ENCODE measurements at regions not wholly inside any gene's neighbourhood (a gene's known extent, or its start where the extent isn't known, plus 50 kb on each side); places are given as distances from the start of the nearest gene placed in this dataset.
"Not testable (repeated sequence)": the region's sequence is repeated elsewhere in the genome, so short reads cannot be mapped to it uniquely, and the experiment has no call there.

DNA sequence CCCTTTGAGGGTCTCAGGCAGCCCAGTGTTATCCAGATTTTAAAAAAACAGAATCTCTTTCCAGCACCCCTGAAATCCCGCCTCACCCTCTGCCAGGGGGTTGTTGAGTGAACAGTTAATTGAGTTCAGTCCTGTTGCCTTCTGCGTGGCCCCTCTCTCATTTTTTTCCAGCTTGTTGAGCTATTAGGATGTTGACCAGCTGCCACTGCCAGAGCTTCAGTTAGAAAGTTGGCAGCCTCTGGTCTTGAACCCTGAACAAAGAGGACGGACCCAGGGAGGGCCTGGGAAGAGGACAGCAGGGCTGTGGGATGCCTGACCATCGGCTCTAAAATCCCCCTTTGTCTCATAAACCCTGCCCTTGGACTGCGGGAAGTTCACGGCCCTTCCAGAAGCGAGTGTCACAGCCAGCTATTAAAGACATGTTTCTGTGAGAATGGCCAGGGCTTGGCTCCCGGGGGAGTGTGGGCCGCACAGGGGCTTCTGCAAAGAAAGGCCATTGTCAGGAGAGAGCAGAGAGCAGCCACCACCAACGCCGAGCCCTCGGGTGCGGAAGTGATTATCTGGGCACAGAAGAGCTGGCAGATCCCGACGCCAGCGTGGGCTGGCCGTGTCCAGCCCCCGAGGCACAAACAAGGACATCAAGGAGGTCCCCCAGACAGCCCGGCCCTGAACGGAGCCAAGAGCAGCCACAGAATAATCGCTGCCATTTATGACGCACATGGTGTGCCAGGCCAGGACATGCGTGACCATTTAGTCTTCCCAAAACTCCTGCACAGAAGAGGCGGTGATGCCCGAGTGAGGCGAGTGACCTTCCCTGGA, 189.0 kb downstream of the ANKRD60 start:
- no peak overlapping the region for H3K4me3 ChIP-seq (ENCODE audit: low read depth, low read length)
- no peak for DNase-seq (ENCODE audit: low read depth)
- no peak for TF ChIP-seq CTCF (IDR thresholded peaks at IDR 0.05; ENCODE audit: insufficient read depth, low read depth, low read length)

DNA sequence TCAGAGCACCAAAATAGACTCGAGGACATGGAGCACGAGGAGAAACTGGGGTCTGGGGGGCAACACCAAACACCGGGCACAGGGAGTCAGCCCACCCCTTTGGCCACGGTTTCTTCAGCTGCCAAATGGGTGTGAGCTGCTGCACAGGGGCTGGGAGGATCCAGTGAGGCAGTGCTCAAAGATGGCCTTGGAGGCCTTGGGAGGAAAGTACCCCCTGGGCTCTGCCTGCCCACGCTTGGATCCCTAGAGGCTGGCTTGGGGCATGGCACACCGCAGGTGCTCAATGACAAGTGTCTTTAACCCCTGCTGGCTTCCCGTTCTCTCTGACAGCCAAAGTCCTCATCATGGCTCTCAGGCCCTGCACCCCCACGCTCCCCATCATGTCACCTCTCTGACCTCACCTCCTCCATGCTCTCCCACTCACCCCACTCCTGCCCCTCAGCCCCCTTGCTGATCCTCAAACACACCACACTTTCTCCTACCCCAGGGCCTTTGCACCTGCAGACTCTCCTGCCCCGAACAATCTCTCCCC, 190.3 kb downstream of the ANKRD60 start:
- H3K4me3 ChIP-seq (ENCODE audit: low read depth, low read length), result no peak overlapping the region
- no peak for TF ChIP-seq CTCF (IDR thresholded peaks at IDR 0.05; ENCODE audit: insufficient read depth, low read depth, low read length)
- DNase-seq (ENCODE audit: low read depth), result no peak

DNA sequence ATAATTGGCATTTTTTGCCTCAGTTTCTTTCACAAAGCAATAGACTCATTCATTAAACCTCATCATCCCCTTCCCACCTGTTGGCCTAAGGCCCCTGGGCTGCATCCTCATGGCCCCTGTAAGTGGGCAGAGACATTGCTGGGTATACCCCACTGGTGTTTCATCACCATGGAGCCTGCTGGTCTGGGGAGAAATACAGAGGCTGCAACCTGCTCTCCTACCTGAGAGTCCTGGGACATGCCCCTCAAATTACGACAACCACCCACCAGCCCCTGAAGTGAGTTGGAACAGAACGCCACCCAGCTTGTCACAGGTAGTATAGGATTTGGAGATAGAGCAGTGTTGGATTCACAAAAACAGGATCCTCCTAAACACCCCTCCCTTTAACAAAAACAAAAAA, 190.8 kb downstream of the ANKRD60 start:
- DNase-seq (ENCODE audit: low read depth), result no peak
- no peak overlapping the region for H3K4me3 ChIP-seq (ENCODE audit: low read depth, low read length)
- TF ChIP-seq CTCF (IDR thresholded peaks at IDR 0.05; ENCODE audit: insufficient read depth, low read depth, low read length), result no peak

DNA sequence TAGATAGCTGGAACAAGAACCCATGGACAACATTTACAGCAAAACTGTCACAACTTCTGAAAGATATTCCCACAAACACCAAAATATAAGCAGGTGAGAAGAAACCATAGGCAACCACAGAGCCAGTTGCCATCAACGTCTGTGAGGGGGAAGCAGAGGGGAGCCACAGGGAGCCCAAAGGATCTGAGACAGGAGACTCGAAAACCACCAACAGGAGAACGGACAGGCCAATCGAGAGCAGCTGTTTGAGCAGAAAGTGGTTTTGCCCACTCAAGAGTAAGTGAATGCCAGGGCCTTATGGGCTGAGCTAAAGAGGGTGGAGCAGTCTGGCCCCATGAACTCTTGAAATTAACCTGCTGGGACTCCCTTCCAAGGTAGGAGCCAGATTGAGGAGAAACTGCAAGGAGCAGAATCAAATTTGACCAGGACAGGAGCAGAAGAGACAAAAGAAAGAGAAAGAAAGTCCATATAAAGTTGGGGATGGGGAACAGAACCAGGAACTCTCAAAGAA, 195.4 kb downstream of the ANKRD60 start:
- no peak for TF ChIP-seq CTCF (IDR thresholded peaks at IDR 0.05; ENCODE audit: insufficient read depth, low read depth, low read length)
- no peak for DNase-seq (ENCODE audit: low read depth)
- H3K4me3 ChIP-seq (ENCODE audit: low read depth, low read length), result no peak overlapping the region

GRCh38 chr20:58032599-58032998, 195.9 kb downstream of the ANKRD60 start:
- no peak for DNase-seq (ENCODE audit: low read depth)
- H3K4me3 ChIP-seq (ENCODE audit: low read depth, low read length), result no peak overlapping the region
- TF ChIP-seq CTCF (IDR thresholded peaks at IDR 0.05; ENCODE audit: insufficient read depth, low read depth, low read length), result no peak

- not testable (repeated sequence) for H3K4me3 ChIP-seq (ENCODE audit: low read depth, low read length)
These were observed 197.1 kb downstream of the ANKRD60 start for GRCh38 chr20:58031350-58031749.

GRCh38 chr20:58028123-58028522, 200.3 kb downstream of the ANKRD60 start:
- no peak for DNase-seq (ENCODE audit: low read depth)
- H3K4me3 ChIP-seq (ENCODE audit: low read depth, low read length), result no peak overlapping the region
- peak; percentile 22 for TF ChIP-seq CTCF (IDR thresholded peaks at IDR 0.05; ENCODE audit: insufficient read depth, low read depth, low read length)

More at GRCh38 chr20:58031350-58031749, 197.1 kb downstream of the ANKRD60 start:
- DNase-seq (ENCODE audit: low read depth), result not testable (repeated sequence)
